ENCODE measurements at regions not wholly inside any gene's neighbourhood (a gene's known extent, or its start where the extent isn't known, plus 50 kb on each side); places are given as distances from the start of the nearest gene placed in this dataset.

DNA sequence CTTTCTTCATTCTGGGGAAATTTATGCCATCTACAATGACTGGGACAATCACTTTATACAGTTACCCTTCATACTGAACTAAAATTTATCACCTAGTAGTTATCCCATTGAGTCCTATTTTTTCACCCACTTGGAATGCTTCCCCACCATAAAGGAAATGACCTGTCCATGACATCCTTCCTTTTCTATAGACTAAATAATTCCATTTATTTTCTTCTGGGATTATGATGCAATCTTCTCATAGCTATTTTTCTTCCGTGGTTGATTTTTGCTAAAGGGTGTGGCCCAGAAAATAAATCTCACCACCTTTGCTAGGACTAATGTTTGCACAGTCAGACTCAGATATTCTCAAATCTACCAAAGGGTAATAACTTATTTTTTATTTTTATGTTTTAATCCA lies 186.1 kb upstream of the NRXN1 start:
- Histone ChIP-seq H3K9me1 (ENCODE audit: control insufficient read depth, extremely low read depth, insufficient read depth, low read length) (no peaks in the 10 kb centered on the region), H3K4me3 (ENCODE audit: control insufficient read depth in 2 of 3, extremely low read depth in 1 of 3, insufficient read depth in 2 of 3, low read depth in 1 of 3, low read length in 3 of 3) (no peak overlapping the region), H3K27me3 (ENCODE audit: control insufficient read depth, extremely low read depth, insufficient read depth, low read length) (no peaks in the 10 kb centered on the region), H2AFZ (ENCODE audit: control insufficient read depth, low read length) (no peak overlapping the region), H3K79me2 (ENCODE audit: control insufficient read depth, insufficient read depth, low read length) (no peaks in the 10 kb centered on the region), H3K4me2 (ENCODE audit: control insufficient read depth, extremely low read depth, insufficient read depth, low read depth, low read length) (no peak overlapping the region), H3K9me3 (ENCODE audit: control insufficient read depth, low read depth, low read length) (no peaks in the 10 kb centered on the region), H3K9ac (ENCODE audit: control insufficient read depth, extremely low read depth, insufficient read depth, low read length) (no peak overlapping the region), H4K20me1 (ENCODE audit: control insufficient read depth, extremely low read depth, insufficient read depth, low read length) (no peaks in the 10 kb centered on the region), H3K36me3 (ENCODE audit: control insufficient read depth in 2 of 2, extremely low read depth in 1 of 2, insufficient read depth in 2 of 2, low read length in 2 of 2) (no peaks in the 10 kb centered on the region), H3K27ac (ENCODE audit: control insufficient read depth, insufficient read depth, low read length) (no peak overlapping the region), H3K4me1 (ENCODE audit: control insufficient read depth, extremely low read depth, insufficient read depth, low read length) (no peaks in the 10 kb centered on the region)
- dilution Hi-C loops (cut with MboI; ENCODE audit: extremely low pct_ligation_motif_present, low sequenced_read_pairs): no loop called here
- FAIRE-seq (no peak), DNase-seq (ENCODE audit: low read depth, low spot score) (no peak)
- no peak for TF ChIP-seq EZH2 (IDR thresholded peaks at IDR 0.05; ENCODE audit: low read length)
- TF ChIP-seq CTCF (optimal IDR thresholded peaks at IDR 0.05 in 1 of 3, IDR thresholded peaks at IDR 0.05 in 1 of 3, conservative IDR thresholded peaks at IDR 0.05 in 1 of 3; ENCODE audit: extremely low read depth in 1 of 3, insufficient read depth in 2 of 3, low read length in 3 of 3): no peak

DNA sequence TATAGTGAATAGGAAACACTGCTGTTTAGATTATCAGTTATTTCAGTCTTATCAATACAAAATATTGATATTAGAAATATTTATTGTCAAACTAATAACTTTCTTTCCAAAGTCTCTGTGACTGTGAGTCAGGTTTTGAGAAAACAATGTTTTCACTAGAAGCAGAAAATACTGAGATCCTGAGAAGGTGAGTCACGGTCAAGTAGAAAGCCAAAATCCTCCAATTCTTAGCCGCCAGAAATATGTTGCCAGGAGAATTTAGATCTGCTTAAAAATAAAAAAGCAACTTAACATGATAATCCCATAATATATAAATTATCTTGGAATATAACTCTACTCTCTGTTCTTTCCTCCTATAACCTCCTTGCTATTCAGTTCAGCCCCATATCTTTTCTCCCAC lies 181.9 kb upstream of the NRXN1 start:
- no peaks in the 10 kb centered on the region for H3K9me3 ChIP-seq (ENCODE audit: control insufficient read depth, low read depth, low read length)
- H3K27me3 ChIP-seq (ENCODE audit: control insufficient read depth, extremely low read depth, insufficient read depth, low read length): no peaks in the 10 kb centered on the region
- no peaks in the 10 kb centered on the region for H3K4me1 ChIP-seq (ENCODE audit: control insufficient read depth, extremely low read depth, insufficient read depth, low read length)
- no peaks in the 10 kb centered on the region for H3K9me1 ChIP-seq (ENCODE audit: control insufficient read depth, extremely low read depth, insufficient read depth, low read length)
- TF ChIP-seq EZH2 (IDR thresholded peaks at IDR 0.05; ENCODE audit: low read length) (no peak), CTCF (optimal IDR thresholded peaks at IDR 0.05 in 1 of 3, IDR thresholded peaks at IDR 0.05 in 1 of 3, conservative IDR thresholded peaks at IDR 0.05 in 1 of 3; ENCODE audit: extremely low read depth in 1 of 3, insufficient read depth in 2 of 3, low read length in 3 of 3) (no peak)
- no peak overlapping the region for H3K9ac ChIP-seq (ENCODE audit: control insufficient read depth, extremely low read depth, insufficient read depth, low read length)
- H2AFZ ChIP-seq (ENCODE audit: control insufficient read depth, low read length): no peak overlapping the region
- dilution Hi-C loops (cut with MboI; ENCODE audit: extremely low pct_ligation_motif_present, low sequenced_read_pairs): no loop called here
- no peak for DNase-seq (ENCODE audit: low read depth, low spot score)
- no peak overlapping the region for H3K27ac ChIP-seq (ENCODE audit: control insufficient read depth, insufficient read depth, low read length)
- no peaks in the 10 kb centered on the region for H3K36me3 ChIP-seq (ENCODE audit: control insufficient read depth in 2 of 2, extremely low read depth in 1 of 2, insufficient read depth in 2 of 2, low read length in 2 of 2)
- H3K4me2 ChIP-seq (ENCODE audit: control insufficient read depth, extremely low read depth, insufficient read depth, low read depth, low read length): no peak overlapping the region
- no peaks in the 10 kb centered on the region for H3K79me2 ChIP-seq (ENCODE audit: control insufficient read depth, insufficient read depth, low read length)
- FAIRE-seq: no peak
- no peak overlapping the region for H3K4me3 ChIP-seq (ENCODE audit: control insufficient read depth in 2 of 3, extremely low read depth in 1 of 3, insufficient read depth in 2 of 3, low read depth in 1 of 3, low read length in 3 of 3)
- no peaks in the 10 kb centered on the region for H4K20me1 ChIP-seq (ENCODE audit: control insufficient read depth, extremely low read depth, insufficient read depth, low read length)
